HG02642 (cell line): ENCODE measurements at regions not wholly inside any gene's neighbourhood (a gene's known extent, or its start where the extent isn't known, plus 50 kb on each side); places are given as distances from the start of the nearest gene placed in this dataset.
"Not testable (repeated sequence)": the region's sequence is repeated elsewhere in the genome, so short reads cannot be mapped to it uniquely, and the experiment has no call there.

ENCODE experiments used
- ATAC-seq: cut with Tn5 transposase; IDR thresholded peaks from one replicate; pipeline ENCODE4 v1.9.1; 2021; ENCODE audit warnings: mild to moderate bottlenecking; ENCODE audit not compliant: unreplicated experiment, poor library complexity

GRCh38 chr7:149714081-149714909 is 59.1 kb downstream of the ZNF467 start:
- peak; percentile 95 for ATAC-seq

GRCh38 chr7:149713731-149714068 is 59.7 kb downstream of the ZNF467 start:
- ATAC-seq = no peak

GRCh38 chr7:149713061-149713730 is 60.2 kb downstream of the ZNF467 start:
- ATAC-seq = no peak

DNA sequence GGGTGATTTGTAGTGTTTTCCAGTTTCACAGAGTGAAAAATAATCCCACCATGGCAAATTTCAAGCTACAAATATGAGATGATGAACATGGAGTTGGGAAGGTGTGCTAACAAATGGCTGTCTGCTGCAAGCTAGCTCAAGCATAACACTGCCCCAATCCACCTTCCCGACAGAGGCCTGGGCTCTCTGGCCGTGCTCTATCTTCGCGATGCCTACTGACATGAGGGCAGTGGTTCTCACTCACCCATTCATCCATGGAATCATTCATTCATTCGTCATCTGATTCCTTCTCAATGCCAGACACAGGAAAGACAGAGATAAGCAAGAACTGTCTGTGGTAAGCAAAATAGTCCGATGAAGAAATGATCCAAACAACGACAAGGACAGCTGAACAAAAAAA is 65.4 kb downstream of the ZNF467 start:
- ATAC-seq = no peak

DNA sequence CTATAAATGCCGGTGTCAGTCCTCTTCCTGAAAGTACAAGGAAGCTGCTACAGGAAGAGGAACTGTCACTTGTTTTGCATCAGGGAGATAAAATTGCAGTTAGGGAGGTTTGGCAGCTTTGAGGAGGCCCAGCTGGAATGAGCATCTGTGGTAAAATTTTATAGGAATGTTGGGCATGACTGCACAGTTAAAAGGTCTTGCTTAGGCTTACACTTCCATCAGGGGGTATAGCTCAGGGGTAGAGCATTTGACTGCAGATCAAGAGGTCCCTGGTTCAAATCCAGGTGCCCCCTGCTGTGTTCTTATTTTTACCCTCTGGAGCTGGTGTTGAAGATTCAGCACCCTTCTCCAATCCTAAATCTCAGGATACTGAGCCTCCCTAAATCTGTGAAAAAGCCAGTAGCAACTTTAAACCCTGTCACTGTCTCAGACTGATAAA is 65.9 kb downstream of the ZNF467 start:
- ATAC-seq = no peak

DNA sequence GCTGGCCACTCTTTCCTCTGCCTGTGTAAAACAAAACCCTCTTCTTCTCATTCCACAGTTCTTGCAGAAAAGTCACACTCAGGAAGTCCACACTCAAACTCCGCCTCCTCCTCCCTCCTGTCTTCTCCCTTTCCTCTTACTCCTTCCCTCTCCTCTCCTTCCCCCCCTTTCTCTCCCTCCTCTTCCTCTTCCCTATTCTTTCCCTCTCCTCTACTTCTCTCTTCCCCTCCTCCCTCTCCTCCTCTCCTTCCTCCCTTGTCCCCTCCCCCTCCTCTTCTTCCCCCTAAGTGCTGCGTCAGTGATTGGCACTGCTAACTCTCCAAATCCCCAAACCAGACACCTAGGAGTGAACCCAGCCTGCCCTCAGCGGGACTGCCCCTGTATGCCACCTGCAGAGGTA is 67.0 kb downstream of the ZNF467 start:
- ATAC-seq = no peak

DNA sequence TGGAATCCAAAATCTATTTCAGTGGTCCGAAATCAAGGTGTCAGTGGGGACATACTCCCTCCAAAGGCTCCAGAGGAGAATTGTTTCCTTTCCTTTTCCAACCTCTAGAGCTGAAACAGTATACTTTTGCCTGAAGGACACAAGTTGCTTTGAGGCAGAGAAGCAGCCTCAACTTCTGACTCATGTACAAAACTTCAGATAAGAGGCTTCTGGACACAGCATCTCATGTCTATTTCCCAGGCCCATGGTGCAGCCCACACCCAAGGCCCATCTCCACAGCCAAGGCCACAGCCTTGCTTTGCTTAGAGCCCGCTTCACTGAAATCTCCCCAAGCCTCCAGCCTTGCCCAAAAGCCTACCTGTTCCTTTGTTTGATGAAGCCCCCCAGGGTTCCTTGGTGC is 68.9 kb downstream of the ZNF467 start:
- ATAC-seq = no peak

- no peak for ATAC-seq
Measured at GRCh38 chr7:149703044-149703650, 70.2 kb downstream of the ZNF467 start.

GRCh38 chr7:149701495-149702240 is 71.7 kb downstream of the ZNF467 start:
- ATAC-seq = no peak

DNA sequence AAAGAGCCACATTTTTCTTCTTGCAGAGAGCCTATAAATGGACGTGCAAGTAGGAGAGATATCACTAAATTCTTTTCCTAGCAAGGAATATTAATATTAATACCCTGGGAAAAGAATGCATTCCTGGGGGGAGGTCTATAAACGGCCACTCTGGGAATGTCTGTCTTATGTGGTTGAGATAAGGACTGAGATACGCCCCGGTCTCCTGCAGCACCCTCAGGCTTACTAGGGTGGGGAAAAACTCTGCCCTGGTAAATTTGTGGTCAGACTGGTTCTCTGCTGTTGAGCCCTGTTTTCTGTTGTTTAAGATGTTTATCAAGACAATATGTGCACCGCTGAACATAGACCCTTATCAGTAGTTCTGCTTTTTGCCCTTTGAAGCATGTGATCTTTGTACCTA is 75.6 kb downstream of the ZNF467 start:
- ATAC-seq = not testable (repeated sequence)

DNA sequence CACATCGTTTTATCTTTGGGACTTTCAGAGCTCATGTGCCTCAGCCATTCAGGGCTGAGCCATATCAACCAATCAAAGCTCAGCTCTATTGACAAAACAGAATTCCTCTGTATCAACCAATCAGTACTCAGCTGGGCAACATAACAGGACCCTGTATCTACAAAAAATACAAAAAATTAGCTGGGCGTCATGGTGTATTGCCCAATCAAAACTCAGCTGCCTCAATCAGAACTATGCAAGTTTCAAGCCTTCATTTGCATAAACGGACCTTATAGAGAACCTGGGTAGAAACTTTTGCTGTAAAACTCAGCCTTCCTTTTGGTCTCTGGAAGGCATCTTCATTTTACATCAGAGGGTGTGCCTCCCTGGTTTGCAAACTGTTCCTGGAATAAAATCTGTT is 77.1 kb downstream of the ZNF467 start:
- ATAC-seq = no peak

GRCh38 chr7:149692557-149692982 is 80.8 kb downstream of the ZNF467 start:
- ATAC-seq = no peak

GRCh38 chr7:149692056-149692455 is 81.3 kb downstream of the ZNF467 start:
- ATAC-seq = no peak

GRCh38 chr7:149690688-149691446 is 82.5 kb downstream of the ZNF467 start:
- ATAC-seq = no peak

- no peak for ATAC-seq
Measured at GRCh38 chr7:149689291-149689721, 84.1 kb downstream of the ZNF467 start.

DNA sequence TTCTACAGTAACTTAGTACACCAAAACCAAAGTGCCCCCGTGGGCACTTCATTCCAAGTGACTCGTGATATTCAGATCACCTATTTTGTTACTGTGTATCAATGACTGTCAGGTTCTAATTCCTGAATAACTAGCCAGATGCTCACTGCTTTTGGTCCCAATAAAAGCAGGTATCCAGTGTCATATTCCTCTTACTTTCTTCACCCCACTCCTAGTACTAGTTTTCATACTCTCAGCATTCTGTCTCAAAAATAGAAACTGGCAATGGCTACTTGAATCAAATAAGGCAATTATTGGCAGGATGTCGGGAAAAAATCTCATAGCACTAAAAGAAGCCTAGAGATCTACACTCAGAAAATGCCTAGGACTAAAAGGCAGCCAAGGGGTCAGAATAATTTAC is 84.6 kb downstream of the ZNF467 start:
- no peak for ATAC-seq

DNA sequence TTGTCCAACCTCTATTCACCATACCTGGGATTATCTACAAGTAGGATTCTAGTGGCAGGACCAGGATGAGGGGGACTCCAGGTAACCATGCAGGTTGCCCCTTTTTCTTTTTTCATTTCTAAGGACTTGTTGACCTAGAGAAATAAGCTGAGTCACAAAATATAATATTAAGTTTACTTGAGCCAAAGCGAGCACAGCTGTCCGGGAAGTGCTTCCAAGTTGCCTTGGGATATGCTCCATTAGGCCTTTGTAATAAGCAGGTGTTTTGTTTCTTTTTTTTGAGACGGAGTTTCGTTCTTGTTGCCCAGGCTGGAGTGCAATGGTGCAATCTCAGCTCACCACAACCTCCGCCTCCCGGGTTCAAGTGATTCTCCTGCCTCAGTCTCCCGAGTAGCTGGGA is 85.6 kb downstream of the ZNF467 start:
- ATAC-seq = not testable (repeated sequence)

DNA sequence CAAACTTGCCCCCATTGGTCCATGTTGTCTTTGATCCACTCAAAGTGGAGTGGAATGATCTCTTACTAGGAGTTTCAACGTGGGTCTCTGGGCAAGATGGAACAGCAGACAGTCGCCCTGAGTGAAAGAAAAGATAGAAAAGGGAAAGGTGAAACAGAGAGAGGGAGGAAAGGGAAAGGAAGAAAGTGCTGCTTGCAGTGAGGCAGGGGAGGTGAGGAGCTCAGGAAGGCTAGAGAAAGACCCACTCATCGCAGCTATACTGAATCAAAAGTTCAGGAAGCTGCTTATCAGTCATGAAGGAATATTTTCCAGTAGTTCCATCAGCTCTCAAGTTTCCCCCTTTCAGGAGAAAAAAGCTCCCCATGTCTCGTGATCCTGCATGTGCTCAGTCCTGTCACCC is 86.9 kb downstream of the ZNF467 start:
- ATAC-seq = no peak

DNA sequence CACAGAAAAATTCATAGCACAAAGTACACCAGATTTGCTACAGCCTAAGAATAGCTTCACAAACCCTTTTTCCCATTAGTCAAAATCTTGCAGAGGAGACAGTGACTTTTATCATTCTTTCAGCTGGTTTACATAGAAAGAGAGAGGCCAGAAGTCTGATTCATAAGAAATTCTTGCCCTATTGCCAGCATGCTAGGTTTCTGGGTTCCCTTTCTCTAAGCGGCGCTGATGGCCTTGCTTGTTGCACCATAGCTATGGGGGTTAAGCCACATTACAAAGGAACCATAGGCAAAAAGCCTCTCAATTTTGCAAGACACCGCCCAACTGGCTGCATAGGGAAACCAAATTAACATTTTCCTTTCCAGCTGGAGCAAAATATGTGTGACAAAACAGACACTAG is 87.4 kb downstream of the ZNF467 start:
- ATAC-seq = no peak

DNA sequence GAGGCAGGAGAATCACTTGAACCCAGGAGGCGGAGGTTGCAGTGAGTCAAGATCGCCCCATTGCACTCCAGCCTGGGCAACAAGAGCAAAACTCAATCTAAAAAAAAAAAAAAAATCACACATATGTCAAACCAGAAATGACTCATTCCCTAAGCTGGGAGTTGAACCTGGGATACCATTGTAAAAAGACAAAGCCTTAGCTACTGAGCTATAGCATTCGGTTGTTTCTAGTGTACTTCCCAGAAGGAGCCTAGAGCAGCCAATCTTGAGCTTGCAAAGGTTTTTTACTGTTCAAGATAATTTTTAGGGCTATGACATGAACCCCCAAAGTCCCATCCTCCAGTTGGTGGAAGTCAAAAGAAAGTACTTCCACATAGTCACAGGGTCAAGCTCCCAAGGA is 87.9 kb downstream of the ZNF467 start:
- ATAC-seq = no peak
